Activated CD8-positive, alpha-beta T cell treated with anti-CD3 and anti-CD28 coated beads, Interleukin-2, amount 10 ng/mL, durations not matched to agents 7 days and 5 days (primary cell): ENCODE measurements at regions not wholly inside any gene's neighbourhood (a gene's known extent, or its start where the extent isn't known, plus 50 kb on each side); places are given as distances from the start of the nearest gene placed in this dataset.

Experiments
- ATAC-seq: fragments of 150-1000 bp; cut with Tn5 transposase; one replicate; pipeline ENCODE4 v1.10.0; 2021; ENCODE audit warnings: moderate library complexity
- CTCF ChIA-PET: fragments of 350-600 bp; sonication (Branson Sonifier 250); formaldehyde crosslinking; loops from one replicate; lab custom pipeline; 2021; ENCODE audit warnings: antibody characterized with exemption; lab: Charles Lee
- POLR2A ChIA-PET: fragments of 350-600 bp; sonication (Branson Sonifier 250); formaldehyde crosslinking; loops from one replicate; lab custom pipeline; 2021; ENCODE audit warnings: antibody characterized with exemption; lab: Charles Lee
- DNase-seq: peaks from one replicate; pipeline ENCODE4 v3.0.0-alpha.2; 2020
- H3K27ac Mint-ChIP-seq: one replicate; pipeline ENCODE4 v1.8.0; 2021; ENCODE audit warnings: mild to moderate bottlenecking, mixed read lengths
- H3K27me3 Mint-ChIP-seq: one replicate; pipeline ENCODE4 v1.8.0; 2021; ENCODE audit warnings: low read depth, mixed read lengths
- H3K36me3 Mint-ChIP-seq: one replicate; pipeline ENCODE4 v1.8.0; 2021; ENCODE audit warnings: low read depth, mixed read lengths
- H3K4me1 Mint-ChIP-seq: one replicate; pipeline ENCODE4 v1.8.0; 2021; ENCODE audit warnings: low read depth, mixed read lengths
- H3K4me3 Mint-ChIP-seq: one replicate; pipeline ENCODE4 v1.8.0; 2021; ENCODE audit warnings: mild to moderate bottlenecking, mixed read lengths
- H3K9me3 Mint-ChIP-seq: one replicate; pipeline ENCODE4 v1.8.0; 2022; ENCODE audit warnings: mixed read lengths; ENCODE audit not compliant: insufficient read depth

DNA sequence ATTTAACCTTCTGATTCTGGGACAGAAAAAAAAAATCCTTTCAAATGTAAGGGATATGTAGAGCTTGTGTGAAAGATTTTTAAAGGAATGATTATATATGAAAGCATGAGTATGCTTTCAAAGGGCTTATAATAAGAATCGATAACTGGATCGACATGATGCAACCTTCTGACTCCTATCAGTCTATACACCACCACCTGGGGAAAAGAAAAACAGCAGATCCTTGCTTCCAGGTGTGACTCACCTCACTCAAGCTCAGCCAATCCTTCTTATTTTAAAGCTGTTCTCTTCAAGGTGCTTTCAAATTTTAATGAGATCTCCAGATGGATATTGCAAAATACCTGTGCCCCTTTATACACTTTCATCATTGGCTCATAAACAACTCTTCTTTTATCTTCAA, 102.1 kb upstream of the EDNRA start:
- ChIA-PET POLR2A (no interaction called here), CTCF (no interaction called here)
- Mint-ChIP-seq H3K4me1 (no peaks in the 10 kb centered on the region), H3K27me3 (no peaks in the 10 kb centered on the region), H3K36me3 (no peaks in the 10 kb centered on the region), H3K27ac (no peak overlapping the region), H3K9me3 (no peaks in the 10 kb centered on the region), H3K4me3 (no peak overlapping the region)
- DNase-seq (no peak), ATAC-seq (no peak)

- Mint-ChIP-seq H3K36me3 (no peaks in the 10 kb centered on the region), H3K4me3 (no peak overlapping the region), H3K4me1 (no peaks in the 10 kb centered on the region), H3K9me3 (no peaks in the 10 kb centered on the region), H3K27ac (no peak overlapping the region), H3K27me3 (no peaks in the 10 kb centered on the region)
- ATAC-seq, result no peak
- CTCF ChIA-PET, result no interaction called here
- POLR2A ChIA-PET, result no interaction called here
- no peak for DNase-seq
These were observed 99.1 kb upstream of the EDNRA start for GRCh38 chr4:147381749-147382148.

GRCh38 chr4:147388018-147388417, 92.9 kb upstream of the EDNRA start:
- no peaks in the 10 kb centered on the region for H3K36me3 Mint-ChIP-seq
- H3K4me3 Mint-ChIP-seq, result no peak overlapping the region
- CTCF ChIA-PET, result no interaction called here
- DNase-seq (no peak), ATAC-seq (no peak)
- H3K9me3 Mint-ChIP-seq, result no peaks in the 10 kb centered on the region
- POLR2A ChIA-PET, result no interaction called here
- no peaks in the 10 kb centered on the region for H3K4me1 Mint-ChIP-seq
- no peak overlapping the region for H3K27ac Mint-ChIP-seq
- no peaks in the 10 kb centered on the region for H3K27me3 Mint-ChIP-seq

- Mint-ChIP-seq H3K27ac (no peak overlapping the region), H3K4me3 (no peak overlapping the region), H3K36me3 (no peaks in the 10 kb centered on the region), H3K27me3 (no peaks in the 10 kb centered on the region), H3K9me3 (no peaks in the 10 kb centered on the region), H3K4me1 (no peaks in the 10 kb centered on the region)
- POLR2A ChIA-PET, result no interaction called here
- no peak for ATAC-seq
- no peak for DNase-seq
- CTCF ChIA-PET, result no interaction called here
These were observed 84.8 kb upstream of the EDNRA start for GRCh38 chr4:147396105-147396504.

DNA sequence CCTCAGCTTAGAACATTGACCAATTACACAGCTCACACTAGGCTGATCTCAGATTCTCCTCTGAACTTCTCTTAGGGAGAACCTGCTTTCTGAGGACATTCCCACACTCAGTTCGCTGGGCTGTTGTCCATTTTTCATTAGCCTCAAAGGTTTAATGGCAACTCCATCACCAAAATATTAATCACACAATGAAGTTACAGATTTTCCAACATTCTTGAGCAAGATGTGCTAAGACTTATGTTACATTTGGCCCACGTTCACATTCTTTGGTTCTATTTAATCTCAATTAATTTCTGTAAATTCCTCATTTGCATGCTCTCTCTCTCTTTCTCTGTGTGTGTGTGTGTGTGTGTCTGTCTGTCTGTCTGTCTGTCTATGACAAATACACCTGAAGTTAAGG, 82.3 kb upstream of the EDNRA start:
- ChIA-PET CTCF (no interaction called here), POLR2A (no interaction called here)
- Mint-ChIP-seq H3K36me3 (no peaks in the 10 kb centered on the region), H3K27ac (no peak overlapping the region), H3K4me3 (no peak overlapping the region), H3K4me1 (no peaks in the 10 kb centered on the region), H3K27me3 (no peaks in the 10 kb centered on the region), H3K9me3 (no peaks in the 10 kb centered on the region)
- ATAC-seq, result no peak
- no peak for DNase-seq

DNA sequence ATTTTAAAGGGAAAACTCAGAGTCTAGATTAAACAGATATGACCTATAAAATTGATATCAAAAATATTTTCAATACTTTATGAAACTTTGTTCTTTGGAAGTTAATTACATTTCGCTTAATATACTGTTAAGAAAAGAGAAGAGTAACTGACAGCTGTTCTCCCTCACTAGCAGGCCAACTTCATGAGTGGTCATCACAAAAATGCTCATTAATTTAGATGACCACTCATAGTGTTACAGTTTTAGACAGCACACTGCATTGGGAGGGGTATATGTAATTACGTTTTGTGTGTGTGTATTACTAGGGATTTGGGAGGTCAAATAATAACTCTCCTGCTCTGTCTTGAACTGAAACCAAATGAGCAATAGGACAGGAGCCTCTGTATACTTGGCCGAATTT, 80.2 kb upstream of the EDNRA start:
- H3K9me3 Mint-ChIP-seq, result no peaks in the 10 kb centered on the region
- no peak for ATAC-seq
- ChIA-PET POLR2A (no interaction called here), CTCF (no interaction called here)
- H3K4me1 Mint-ChIP-seq, result no peaks in the 10 kb centered on the region
- no peak for DNase-seq
- no peaks in the 10 kb centered on the region for H3K27me3 Mint-ChIP-seq
- H3K4me3 Mint-ChIP-seq, result no peak overlapping the region
- no peaks in the 10 kb centered on the region for H3K36me3 Mint-ChIP-seq
- H3K27ac Mint-ChIP-seq, result no peak overlapping the region

DNA sequence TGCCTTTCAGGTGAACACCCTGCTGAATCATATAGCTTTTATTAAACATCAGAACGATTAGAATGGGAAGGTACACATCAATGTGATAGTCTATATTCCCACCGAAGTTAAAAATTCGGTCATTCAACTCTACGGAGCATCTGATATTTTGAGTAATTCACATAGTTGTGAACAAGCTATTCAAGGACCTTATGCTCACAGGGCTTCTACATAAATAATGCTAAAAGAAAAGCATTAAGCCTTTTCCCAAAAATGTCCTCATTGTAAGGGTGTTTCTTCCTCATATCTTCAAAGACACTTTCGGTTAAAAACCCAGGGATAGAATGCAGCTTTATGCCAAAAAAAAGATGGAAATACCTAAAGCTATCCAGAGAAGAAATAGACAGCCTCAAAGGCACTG, 79.7 kb upstream of the EDNRA start:
- H3K36me3 Mint-ChIP-seq, result no peaks in the 10 kb centered on the region
- H3K4me1 Mint-ChIP-seq, result no peaks in the 10 kb centered on the region
- H3K4me3 Mint-ChIP-seq, result no peak overlapping the region
- ATAC-seq (no peak), DNase-seq (no peak)
- H3K27me3 Mint-ChIP-seq, result no peaks in the 10 kb centered on the region
- CTCF ChIA-PET, result no interaction called here
- H3K27ac Mint-ChIP-seq, result no peak overlapping the region
- POLR2A ChIA-PET, result no interaction called here
- H3K9me3 Mint-ChIP-seq, result no peaks in the 10 kb centered on the region

DNA sequence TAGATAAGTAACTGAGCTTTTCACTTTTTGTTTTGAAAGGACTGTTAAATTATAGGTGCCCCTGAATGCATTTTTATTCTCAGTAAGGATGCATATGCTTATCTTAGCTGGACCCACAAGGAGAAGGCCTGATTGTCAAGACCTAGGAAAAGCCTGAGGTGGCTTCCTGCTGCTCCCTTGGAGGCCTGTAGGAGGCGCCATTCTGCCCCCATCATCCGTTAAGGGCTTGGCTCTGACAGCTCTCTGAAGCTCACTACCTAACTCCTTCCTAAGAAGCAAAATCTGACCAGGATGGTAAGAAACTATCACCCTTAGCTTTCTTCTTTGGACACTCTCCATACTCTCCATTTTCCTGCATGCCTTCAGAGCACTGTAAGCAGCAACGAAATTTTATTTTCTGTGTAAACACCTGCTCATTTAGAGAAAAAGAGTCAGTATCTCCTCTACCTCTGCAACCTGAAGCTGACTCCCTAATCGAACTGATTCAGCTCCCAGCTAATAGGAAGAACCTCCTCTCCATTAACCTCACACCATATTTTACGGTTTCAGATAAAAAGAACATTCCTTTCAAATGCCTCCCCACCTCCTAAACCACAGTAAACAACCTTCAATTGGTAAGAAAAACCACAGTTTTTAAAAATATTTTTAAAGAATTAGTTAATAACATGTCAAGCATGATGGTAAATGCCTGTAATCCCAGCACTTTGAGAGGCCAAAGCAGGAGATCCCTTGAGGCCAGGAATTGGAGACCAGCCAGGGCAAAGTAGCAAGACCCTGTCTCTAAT, 73.4 kb upstream of the EDNRA start:
- Mint-ChIP-seq H3K4me3 (no peak overlapping the region), H3K36me3 (no peaks in the 10 kb centered on the region), H3K9me3 (no peaks in the 10 kb centered on the region), H3K4me1 (no peaks in the 10 kb centered on the region), H3K27ac (no peak overlapping the region), H3K27me3 (no peaks in the 10 kb centered on the region)
- DNase-seq (no peak), ATAC-seq (no peak)
- ChIA-PET CTCF (no interaction called here), POLR2A (no interaction called here)

- ChIA-PET POLR2A (no interaction called here), CTCF (no interaction called here)
- ATAC-seq (no peak), DNase-seq (no peak)
- H3K27me3 Mint-ChIP-seq, result no peaks in the 10 kb centered on the region
- H3K4me3 Mint-ChIP-seq, result no peak overlapping the region
- H3K27ac Mint-ChIP-seq, result no peak overlapping the region
- no peaks in the 10 kb centered on the region for H3K4me1 Mint-ChIP-seq
- no peaks in the 10 kb centered on the region for H3K36me3 Mint-ChIP-seq
- H3K9me3 Mint-ChIP-seq, result no peaks in the 10 kb centered on the region
These were observed 72.7 kb upstream of the EDNRA start for GRCh38 chr4:147408189-147408588.

- no peak overlapping the region for H3K4me3 Mint-ChIP-seq
- H3K36me3 Mint-ChIP-seq, result no peaks in the 10 kb centered on the region
- DNase-seq, result no peak
- no peak overlapping the region for H3K27ac Mint-ChIP-seq
- ChIA-PET CTCF (interaction anchor here (0.9 kb wide), 1 partner anchor 10 kb away, joined by 3 read pairs; no protein-coding TSS in a partner anchor), POLR2A (no interaction called here)
- H3K9me3 Mint-ChIP-seq, result no peaks in the 10 kb centered on the region
- H3K4me1 Mint-ChIP-seq, result no peaks in the 10 kb centered on the region
- ATAC-seq, result no peak
- no peaks in the 10 kb centered on the region for H3K27me3 Mint-ChIP-seq
These were observed 71.5 kb upstream of the EDNRA start for GRCh38 chr4:147409350-147409749.

GRCh38 chr4:147418226-147418625, 62.7 kb upstream of the EDNRA start:
- DNase-seq (no peak), ATAC-seq (no peak)
- no peaks in the 10 kb centered on the region for H3K27me3 Mint-ChIP-seq
- H3K4me1 Mint-ChIP-seq, result no peaks in the 10 kb centered on the region
- H3K36me3 Mint-ChIP-seq, result no peaks in the 10 kb centered on the region
- ChIA-PET POLR2A (no interaction called here), CTCF (no interaction called here)
- H3K4me3 Mint-ChIP-seq, result no peak overlapping the region
- no peak overlapping the region for H3K27ac Mint-ChIP-seq
- no peaks in the 10 kb centered on the region for H3K9me3 Mint-ChIP-seq

- no peaks in the 10 kb centered on the region for H3K4me1 Mint-ChIP-seq
- H3K27ac Mint-ChIP-seq, result no peak overlapping the region
- no peaks in the 10 kb centered on the region for H3K36me3 Mint-ChIP-seq
- ATAC-seq (no peak), DNase-seq (no peak)
- ChIA-PET POLR2A (no interaction called here), CTCF (no interaction called here)
- H3K27me3 Mint-ChIP-seq, result no peaks in the 10 kb centered on the region
- no peak overlapping the region for H3K4me3 Mint-ChIP-seq
- H3K9me3 Mint-ChIP-seq, result no peaks in the 10 kb centered on the region
These were observed 59.4 kb upstream of the EDNRA start for GRCh38 chr4:147421456-147421855.

DNA sequence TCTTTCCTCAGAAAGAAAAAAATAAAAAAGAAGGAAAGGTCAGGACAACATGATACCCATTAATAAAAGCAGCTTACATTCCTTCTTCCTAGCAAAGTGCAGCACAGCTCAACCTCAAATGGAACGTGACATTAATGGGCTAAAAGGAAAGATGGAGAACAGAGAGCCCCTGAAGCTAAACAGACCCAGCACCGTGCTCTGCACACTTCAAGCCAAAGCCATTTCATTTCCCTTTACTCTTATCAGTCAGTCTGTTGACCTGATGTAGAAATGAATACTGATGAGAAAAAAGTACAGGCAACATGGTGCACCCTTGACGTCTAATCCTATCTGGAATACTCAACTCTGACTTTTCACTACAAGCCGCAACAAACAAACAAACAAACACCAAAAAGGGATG, 57.7 kb upstream of the EDNRA start:
- Mint-ChIP-seq H3K9me3 (no peaks in the 10 kb centered on the region), H3K4me3 (no peak overlapping the region), H3K27ac (no peak overlapping the region), H3K4me1 (no peaks in the 10 kb centered on the region), H3K36me3 (no peaks in the 10 kb centered on the region), H3K27me3 (no peaks in the 10 kb centered on the region)
- no peak for ATAC-seq
- POLR2A ChIA-PET, result no interaction called here
- CTCF ChIA-PET, result no interaction called here
- no peak for DNase-seq
